22Rv1 (cell line): ENCODE measurements at regions not wholly inside any gene's neighbourhood (a gene's known extent, or its start where the extent isn't known, plus 50 kb on each side); places are given as distances from the start of the nearest gene placed in this dataset.

Source experiments
- H3K27ac ChIP-seq: fragments of 450-650 bp; 2 replicates; pipeline ENCODE4 v1.5.1; 2017
- CTCF ChIP-seq: fragments of 450-650 bp; IDR thresholded peaks from 2 replicates; pipeline ENCODE4 v1.5.1; 2017; ENCODE audit warnings: mild to moderate bottlenecking
- ZFX ChIP-seq: fragments of 450-650 bp; IDR thresholded peaks from 2 replicates; pipeline ENCODE4 v1.6.1; 2017; ENCODE audit warnings: antibody characterized with exemption, borderline replicate concordance

- TF ChIP-seq CTCF (no peak), ZFX (no peak)
These were observed 326.1 kb downstream of the PRL start for GRCh38 chr6:21970569-21971300.

DNA sequence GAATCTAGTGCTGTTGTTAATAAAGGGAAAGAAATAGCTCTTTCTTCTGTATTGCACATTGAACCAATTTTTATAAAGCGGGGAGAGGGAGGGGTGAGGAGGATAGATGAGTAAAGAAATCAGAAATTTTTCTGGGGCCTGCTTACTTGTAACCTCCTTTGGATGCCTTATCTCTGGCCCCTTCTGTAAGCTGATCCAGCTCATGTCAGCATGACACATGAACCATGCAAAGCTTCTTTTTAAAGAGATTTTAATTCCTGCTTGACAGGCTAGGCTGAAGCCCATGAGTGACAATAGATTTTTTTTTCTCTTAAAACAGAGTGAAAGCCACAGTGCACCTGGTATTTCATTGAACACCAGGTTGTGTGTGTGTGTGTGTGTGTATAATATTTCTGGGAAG lies 325.3 kb downstream of the PRL start:
- no peak for TF ChIP-seq ZFX
- TF ChIP-seq CTCF: no peak
- no peak overlapping the region for H3K27ac ChIP-seq

More at GRCh38 chr6:21970569-21971300, 326.1 kb downstream of the PRL start:
- no peak overlapping the region for H3K27ac ChIP-seq

- no peak overlapping the region for H3K27ac ChIP-seq
- TF ChIP-seq CTCF: no peak
- TF ChIP-seq ZFX: no peak
These were observed 324.3 kb downstream of the PRL start for GRCh38 chr6:21972516-21972915.

- no peak for TF ChIP-seq ZFX
- no peak for TF ChIP-seq CTCF
- peak overlapping the region; percentile 54 for H3K27ac ChIP-seq
These were observed 319.5 kb downstream of the PRL start for GRCh38 chr6:21977346-21977745.

GRCh38 chr6:21981235-21981833 lies 315.5 kb downstream of the PRL start:
- TF ChIP-seq CTCF: no peak
- TF ChIP-seq ZFX: no peak
- no peak overlapping the region for H3K27ac ChIP-seq

GRCh38 chr6:21984135-21984534 lies 312.7 kb downstream of the PRL start:
- no peak overlapping the region for H3K27ac ChIP-seq
- no peak for TF ChIP-seq CTCF
- no peak for TF ChIP-seq ZFX

- no peak overlapping the region for H3K27ac ChIP-seq
- TF ChIP-seq ZFX (no peak), CTCF (no peak)
These were observed 312.3 kb downstream of the PRL start for GRCh38 chr6:21984561-21984960.
